WI38 (cell line): ENCODE measurements at regions not wholly inside any gene's neighbourhood (a gene's known extent, or its start where the extent isn't known, plus 50 kb on each side); places are given as distances from the start of the nearest gene placed in this dataset.
"Not testable (repeated sequence)": the region's sequence is repeated elsewhere in the genome, so short reads cannot be mapped to it uniquely, and the experiment has no call there.

Experiments used
- H3K4me3 ChIP-seq: 2 replicates; pipeline ENCODE4 v1.5.1; 2011; ENCODE audit warnings: low read depth, mild to moderate bottlenecking, control low read depth, low read length
- TF ChIP-seq, protein P1 (sequence below): IDR thresholded peaks from 2 replicates; pipeline ENCODE4 v1.5.1; 2012; ENCODE audit warnings: low read depth, mild to moderate bottlenecking, control low read depth, low read length

DNA sequence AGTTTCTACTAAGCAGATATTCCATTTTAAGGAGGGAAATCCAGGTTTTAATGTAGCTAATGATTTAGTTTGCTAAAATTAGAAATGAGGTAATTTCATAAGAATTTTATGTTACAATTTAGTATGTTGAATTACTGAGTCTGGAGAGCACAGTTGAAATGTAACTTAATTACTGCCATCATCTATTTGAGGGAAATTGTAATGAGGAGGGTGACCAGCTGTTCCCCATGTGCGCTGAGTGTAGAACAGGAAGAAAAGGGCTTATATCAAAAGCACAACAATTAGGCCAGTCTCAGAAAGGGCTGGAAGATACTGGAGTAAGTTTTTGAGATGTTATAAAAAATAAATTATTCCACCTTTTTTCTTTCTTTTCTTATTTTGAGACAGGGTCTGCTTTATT, 735.1 kb upstream of the GOT2 start:
- TF ChIP-seq, protein P1, sequence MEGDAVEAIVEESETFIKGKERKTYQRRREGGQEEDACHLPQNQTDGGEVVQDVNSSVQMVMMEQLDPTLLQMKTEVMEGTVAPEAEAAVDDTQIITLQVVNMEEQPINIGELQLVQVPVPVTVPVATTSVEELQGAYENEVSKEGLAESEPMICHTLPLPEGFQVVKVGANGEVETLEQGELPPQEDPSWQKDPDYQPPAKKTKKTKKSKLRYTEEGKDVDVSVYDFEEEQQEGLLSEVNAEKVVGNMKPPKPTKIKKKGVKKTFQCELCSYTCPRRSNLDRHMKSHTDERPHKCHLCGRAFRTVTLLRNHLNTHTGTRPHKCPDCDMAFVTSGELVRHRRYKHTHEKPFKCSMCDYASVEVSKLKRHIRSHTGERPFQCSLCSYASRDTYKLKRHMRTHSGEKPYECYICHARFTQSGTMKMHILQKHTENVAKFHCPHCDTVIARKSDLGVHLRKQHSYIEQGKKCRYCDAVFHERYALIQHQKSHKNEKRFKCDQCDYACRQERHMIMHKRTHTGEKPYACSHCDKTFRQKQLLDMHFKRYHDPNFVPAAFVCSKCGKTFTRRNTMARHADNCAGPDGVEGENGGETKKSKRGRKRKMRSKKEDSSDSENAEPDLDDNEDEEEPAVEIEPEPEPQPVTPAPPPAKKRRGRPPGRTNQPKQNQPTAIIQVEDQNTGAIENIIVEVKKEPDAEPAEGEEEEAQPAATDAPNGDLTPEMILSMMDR, result no peak
- no peak overlapping the region for H3K4me3 ChIP-seq

DNA sequence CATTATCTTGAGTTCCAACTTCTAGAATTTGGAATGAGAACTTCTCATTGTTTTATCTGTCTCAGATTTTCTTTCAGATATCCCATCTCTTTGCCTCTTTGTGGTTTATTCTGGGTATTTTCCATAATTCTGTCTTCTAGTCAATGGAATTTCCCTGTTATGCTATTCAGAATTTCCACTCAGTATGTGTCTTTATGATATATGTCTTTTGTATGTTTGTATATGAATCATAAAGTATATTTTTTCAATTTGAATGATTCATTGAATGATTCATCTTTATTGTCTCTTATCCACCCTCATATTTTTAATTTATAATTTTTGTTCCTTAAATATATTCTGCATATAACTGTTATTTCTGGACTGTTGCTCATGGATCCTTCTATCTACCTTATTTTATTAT, 729.7 kb upstream of the GOT2 start:
- TF ChIP-seq, protein P1, result no peak
- no peak overlapping the region for H3K4me3 ChIP-seq

DNA sequence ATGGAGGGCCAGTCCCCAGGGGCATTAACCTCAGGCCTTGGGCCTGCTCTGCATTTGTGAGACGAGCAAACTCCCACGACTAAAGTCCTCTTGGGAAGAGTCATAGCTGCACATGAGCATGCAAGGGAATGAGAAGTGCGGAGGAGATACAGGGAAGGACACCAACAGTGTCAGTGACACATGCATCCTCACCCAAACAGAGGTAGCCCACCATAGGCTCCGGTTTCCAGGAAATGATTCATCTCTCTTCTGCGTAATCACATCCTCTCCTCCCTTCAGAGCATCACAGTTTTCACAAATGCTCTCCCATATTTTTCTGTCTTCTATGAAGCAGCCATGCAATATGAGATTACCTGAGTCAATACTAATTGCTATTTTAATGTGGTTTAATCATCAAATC, 725.7 kb upstream of the GOT2 start:
- TF ChIP-seq, protein P1, result no peak
- H3K4me3 ChIP-seq, result no peak overlapping the region

DNA sequence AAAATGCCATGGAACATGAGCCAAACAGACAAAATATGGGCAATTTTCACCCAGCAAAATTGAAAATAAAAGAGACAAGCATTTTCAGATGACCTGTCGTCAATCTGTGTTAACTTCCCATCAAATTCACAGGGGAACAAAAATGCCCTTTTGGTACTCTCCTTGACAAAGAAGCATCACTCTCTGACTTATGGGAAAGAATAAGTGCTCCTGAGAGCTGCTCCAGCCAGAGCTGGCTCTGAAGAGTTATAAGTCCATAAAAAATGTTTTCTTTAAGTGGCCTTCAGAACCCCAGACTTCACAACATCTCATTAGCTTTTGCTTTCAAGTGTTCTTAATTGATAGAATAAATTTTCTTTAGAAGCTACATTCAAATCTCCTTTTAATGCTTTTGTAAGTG, 721.4 kb upstream of the GOT2 start:
- H3K4me3 ChIP-seq, result no peak overlapping the region

DNA sequence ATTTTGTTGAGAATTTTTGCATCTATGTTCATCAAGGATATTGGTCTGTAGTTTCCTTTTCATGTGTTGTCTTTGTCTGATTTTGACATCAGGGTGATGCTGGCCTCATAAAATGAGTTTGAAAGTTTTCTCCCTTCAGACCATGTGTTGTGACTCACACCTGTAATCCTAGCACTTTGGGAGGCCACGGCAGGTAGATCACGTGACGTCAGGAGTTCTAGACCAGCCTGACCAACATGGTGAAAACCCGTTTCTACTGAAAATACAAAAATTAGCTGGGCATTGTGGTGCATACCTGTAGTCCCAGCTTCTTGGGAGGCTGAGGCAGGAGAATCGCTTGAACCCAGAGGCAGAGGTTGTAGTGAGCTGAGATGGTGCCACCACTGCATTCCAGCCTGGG, 716.4 kb upstream of the GOT2 start:
- not testable (repeated sequence) for H3K4me3 ChIP-seq

More for the DNA sequence above, 721.4 kb upstream of the GOT2 start:
- TF ChIP-seq, protein P1, result no peak

DNA sequence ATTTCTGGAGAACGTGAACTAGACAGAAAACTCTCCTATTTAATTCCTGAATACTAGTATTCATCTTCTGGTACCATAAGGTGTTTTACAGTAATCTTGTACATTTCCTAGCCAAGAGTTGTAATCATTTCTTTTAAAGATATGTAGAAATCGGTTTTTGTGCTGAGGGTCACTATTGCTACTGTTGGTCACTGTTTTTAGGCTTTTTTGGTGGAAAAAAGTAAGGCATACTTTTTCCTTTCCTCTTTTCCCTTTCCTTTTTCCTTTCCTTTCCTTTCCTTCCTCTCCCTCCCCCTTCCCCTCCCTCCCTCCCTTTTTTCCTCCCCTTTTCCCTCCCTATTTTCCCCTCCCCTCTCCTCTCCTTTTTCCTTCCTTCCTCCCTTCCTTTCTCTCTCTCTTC, 706.4 kb upstream of the GOT2 start:
- TF ChIP-seq, protein P1, result no peak
- H3K4me3 ChIP-seq, result no peak overlapping the region

DNA sequence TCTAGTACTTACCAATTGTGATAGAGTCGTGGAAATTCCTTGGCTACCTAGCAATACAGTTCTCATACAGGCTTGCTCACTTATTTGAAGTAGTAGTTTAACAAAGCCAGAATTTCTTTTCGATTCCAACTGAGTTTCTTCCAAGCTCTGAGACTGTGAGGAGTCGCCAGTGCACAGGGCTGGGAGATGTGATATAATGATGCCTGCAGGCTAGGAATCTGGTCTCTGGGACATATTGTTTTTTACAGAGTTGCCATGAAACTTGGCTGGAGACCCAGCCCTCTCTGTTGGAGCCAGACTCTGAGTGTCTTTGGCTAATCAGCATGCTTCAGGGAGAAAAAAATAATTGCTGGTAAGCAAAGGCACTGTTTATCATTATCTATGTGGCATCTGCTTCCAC, 698.8 kb upstream of the GOT2 start:
- TF ChIP-seq, protein P1, result no peak
- no peak overlapping the region for H3K4me3 ChIP-seq

DNA sequence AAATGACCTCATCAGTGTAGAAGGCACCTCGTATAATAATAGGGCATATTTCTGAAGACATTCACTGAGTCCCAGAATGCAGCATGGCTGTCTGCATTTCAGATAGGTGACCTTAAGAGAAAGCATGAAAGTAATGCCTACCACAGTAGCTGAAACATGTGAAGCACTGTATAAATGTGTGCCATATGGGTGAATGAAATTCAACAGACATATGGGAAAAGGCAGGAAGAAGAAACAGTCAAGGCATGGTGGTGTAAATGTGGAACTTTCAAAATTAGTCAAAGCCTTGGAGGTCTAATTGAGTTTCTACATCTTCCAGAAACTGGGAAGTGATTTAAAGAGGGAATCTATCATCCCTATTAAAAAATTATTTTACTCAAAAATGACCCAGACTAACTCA, 698.2 kb upstream of the GOT2 start:
- TF ChIP-seq, protein P1, result no peak
- H3K4me3 ChIP-seq, result no peak overlapping the region
